Mammary epithelial cell (primary cell): ENCODE measurements at regions not wholly inside any gene's neighbourhood (a gene's known extent, or its start where the extent isn't known, plus 50 kb on each side); places are given as distances from the start of the nearest gene placed in this dataset.

Experiments used
- EZH2 ChIP-seq: IDR thresholded peaks from 2 replicates; pipeline ENCODE4 v1.6.1; 2012; ENCODE audit warnings: low read length, inconsistent platforms, borderline replicate concordance
- TF ChIP-seq, protein P1 (sequence below), 2 donors: IDR thresholded peaks in 1 of 2; conservative IDR thresholded peaks in 1 of 2; 2 replicates each; pipeline ENCODE4 v1.5.1; 2011 to 2012; ENCODE audit warnings: inconsistent platforms in 2 of 2, low read length in 2 of 2, mild to moderate bottlenecking in 2 of 2, control low read depth in 1 of 2, low read depth in 1 of 2; ENCODE audit not compliant: insufficient read depth in 1 of 2; ENCODE audit errors: extremely low read depth in 1 of 2

DNA sequence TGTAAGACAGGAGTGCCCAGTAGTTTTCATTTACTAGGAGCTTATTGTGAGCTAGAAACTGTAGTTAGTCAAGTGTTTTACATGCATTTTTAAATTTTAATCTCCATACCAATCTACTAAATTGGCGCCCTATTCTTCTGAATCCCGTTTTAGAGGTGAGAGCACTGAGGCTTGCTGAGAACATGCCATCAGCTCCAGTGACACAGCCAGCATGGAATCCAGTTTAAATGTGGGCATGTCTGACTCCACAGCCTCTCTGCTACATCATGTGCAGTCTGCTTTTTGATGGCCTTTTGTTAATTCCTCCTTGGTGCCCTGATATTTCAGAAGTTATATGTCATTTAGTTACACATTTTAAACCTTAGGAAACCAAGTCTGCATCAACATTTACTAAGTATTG is 325.4 kb downstream of the DLEU7 start:
- TF ChIP-seq, protein P1, sequence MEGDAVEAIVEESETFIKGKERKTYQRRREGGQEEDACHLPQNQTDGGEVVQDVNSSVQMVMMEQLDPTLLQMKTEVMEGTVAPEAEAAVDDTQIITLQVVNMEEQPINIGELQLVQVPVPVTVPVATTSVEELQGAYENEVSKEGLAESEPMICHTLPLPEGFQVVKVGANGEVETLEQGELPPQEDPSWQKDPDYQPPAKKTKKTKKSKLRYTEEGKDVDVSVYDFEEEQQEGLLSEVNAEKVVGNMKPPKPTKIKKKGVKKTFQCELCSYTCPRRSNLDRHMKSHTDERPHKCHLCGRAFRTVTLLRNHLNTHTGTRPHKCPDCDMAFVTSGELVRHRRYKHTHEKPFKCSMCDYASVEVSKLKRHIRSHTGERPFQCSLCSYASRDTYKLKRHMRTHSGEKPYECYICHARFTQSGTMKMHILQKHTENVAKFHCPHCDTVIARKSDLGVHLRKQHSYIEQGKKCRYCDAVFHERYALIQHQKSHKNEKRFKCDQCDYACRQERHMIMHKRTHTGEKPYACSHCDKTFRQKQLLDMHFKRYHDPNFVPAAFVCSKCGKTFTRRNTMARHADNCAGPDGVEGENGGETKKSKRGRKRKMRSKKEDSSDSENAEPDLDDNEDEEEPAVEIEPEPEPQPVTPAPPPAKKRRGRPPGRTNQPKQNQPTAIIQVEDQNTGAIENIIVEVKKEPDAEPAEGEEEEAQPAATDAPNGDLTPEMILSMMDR (conservative IDR thresholded peaks at IDR 0.05 in 1 of 2, IDR thresholded peaks at IDR 0.05 in 1 of 2; ENCODE audit: extremely low read depth in 1 of 2, insufficient read depth in 1 of 2, low read depth in 1 of 2, low read length in 2 of 2) = no peak
- no peak for TF ChIP-seq EZH2
